Effector memory CD4-positive, alpha-beta T cell (primary cell): ENCODE measurements at regions not wholly inside any gene's neighbourhood (a gene's known extent, or its start where the extent isn't known, plus 50 kb on each side); places are given as distances from the start of the nearest gene placed in this dataset.

Source experiments
- DNase-seq, 3 donors: peaks; one replicate each; pipeline ENCODE4 v3.0.0-alpha.2; 2020
- H3K27ac ChIP-seq: 2 replicates; pipeline ENCODE4 v1.7.0; 2013; ENCODE audit warnings: mild to moderate bottlenecking, low read length, moderate library complexity; ENCODE audit not compliant: insufficient read depth, poor library complexity, severe bottlenecking
- H3K27me3 ChIP-seq: replicated peaks from 2 replicates; pipeline ENCODE4 v1.7.0; 2013; ENCODE audit warnings: mild to moderate bottlenecking, low read length; ENCODE audit not compliant: insufficient read depth, control insufficient read depth, poor library complexity, severe bottlenecking
- H3K36me3 ChIP-seq: 2 replicates; pipeline ENCODE4 v1.7.0; 2013; ENCODE audit warnings: mild to moderate bottlenecking, low read length, moderate library complexity; ENCODE audit not compliant: control insufficient read depth, insufficient read depth
- H3K4me1 ChIP-seq: 2 replicates; pipeline ENCODE4 v1.7.0; 2013; ENCODE audit warnings: low read length, mild to moderate bottlenecking; ENCODE audit not compliant: control insufficient read depth, insufficient read depth, poor library complexity, severe bottlenecking
- H3K4me3 ChIP-seq: 2 replicates; pipeline ENCODE4 v1.7.0; 2013; ENCODE audit warnings: low read length, low read depth, mild to moderate bottlenecking; ENCODE audit not compliant: insufficient read depth, poor library complexity, severe bottlenecking
- H3K9me3 ChIP-seq: 2 replicates; pipeline ENCODE4 v1.7.0; 2013; ENCODE audit warnings: mild to moderate bottlenecking, low read length, moderate library complexity; ENCODE audit not compliant: control insufficient read depth

- no peaks in the 10 kb centered on the region for H3K27me3 ChIP-seq
- H3K4me1 ChIP-seq, result no peaks in the 10 kb centered on the region
- no peak overlapping the region for H3K27ac ChIP-seq
- no peak for DNase-seq
- no peak overlapping the region for H3K4me3 ChIP-seq
- H3K36me3 ChIP-seq, result no peaks in the 10 kb centered on the region
- no peaks in the 10 kb centered on the region for H3K9me3 ChIP-seq
Measured at GRCh38 chr5:68762201-68762600, 331.6 kb upstream of the SLC30A5 start.

DNA sequence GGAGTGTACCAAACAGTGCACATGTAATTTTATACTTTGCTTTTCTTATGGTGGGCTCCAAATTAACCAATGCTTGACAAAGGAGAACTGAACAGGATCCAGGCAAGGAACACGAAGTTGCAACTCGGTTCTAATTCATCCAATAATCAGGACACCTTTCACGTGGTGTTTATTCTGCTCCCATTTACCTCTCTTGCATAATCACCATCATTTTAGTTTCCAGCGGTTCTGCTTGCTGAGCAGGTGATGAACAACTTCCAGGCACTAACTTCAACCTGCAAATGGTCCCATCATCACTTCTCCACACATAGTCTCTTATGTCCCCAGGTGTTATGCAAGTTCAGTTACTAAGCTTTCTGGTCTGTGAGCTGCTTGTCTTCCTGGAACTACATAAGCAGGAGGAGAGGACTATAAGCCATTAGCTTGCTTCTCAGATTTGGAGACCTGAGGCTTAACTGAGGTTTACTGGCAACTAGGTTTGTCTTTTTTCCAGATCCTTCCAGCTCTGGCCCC lies 326.8 kb upstream of the SLC30A5 start:
- H3K4me1 ChIP-seq, result no peaks in the 10 kb centered on the region
- no peaks in the 10 kb centered on the region for H3K27me3 ChIP-seq
- no peak overlapping the region for H3K4me3 ChIP-seq
- no peak overlapping the region for H3K27ac ChIP-seq
- H3K9me3 ChIP-seq, result no peaks in the 10 kb centered on the region
- H3K36me3 ChIP-seq, result no peaks in the 10 kb centered on the region
- DNase-seq, result no peak

DNA sequence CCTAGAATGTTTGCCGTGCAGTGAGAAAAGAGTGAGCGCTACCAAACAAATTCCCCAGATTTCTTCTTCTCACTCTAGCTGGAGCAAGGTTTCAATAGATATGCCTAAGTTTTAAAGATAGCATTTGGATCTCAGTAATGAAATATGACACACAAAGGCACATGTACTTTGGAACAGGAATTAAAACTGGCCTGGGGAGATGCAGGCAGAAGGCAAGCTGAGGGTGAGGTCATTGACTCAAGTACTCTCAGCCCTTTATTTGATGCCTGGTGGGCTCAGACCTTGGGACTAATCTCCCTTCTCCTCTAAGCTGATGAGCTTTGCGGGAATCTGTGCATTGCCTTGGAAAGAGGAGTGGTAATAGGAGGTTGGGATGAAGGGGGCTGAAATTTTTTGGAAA lies 323.3 kb upstream of the SLC30A5 start:
- Histone ChIP-seq H3K9me3 (no peaks in the 10 kb centered on the region), H3K4me1 (no peaks in the 10 kb centered on the region), H3K27me3 (no peaks in the 10 kb centered on the region), H3K36me3 (no peaks in the 10 kb centered on the region), H3K4me3 (no peak overlapping the region), H3K27ac (no peak overlapping the region)
- no peak for DNase-seq

DNA sequence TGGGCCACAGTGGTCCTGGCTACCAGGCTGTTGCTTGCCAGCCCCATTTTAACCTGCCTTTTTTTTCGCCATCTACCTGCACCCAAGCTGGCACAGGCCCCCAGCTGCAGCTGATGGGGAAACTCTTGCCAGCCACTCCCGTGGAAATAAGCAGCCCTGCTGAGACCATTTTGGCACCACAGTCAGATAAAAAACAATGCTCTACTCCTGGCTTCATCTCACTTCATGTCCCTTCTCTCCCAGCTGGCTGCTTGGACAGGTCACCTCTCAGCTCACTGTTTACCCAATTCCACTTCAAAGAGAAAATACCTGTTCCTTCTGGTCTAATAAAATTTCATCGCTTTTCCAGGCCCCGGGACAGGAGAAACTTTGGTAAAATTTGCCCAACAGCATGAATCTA lies 322.6 kb upstream of the SLC30A5 start:
- H3K27me3 ChIP-seq, result no peaks in the 10 kb centered on the region
- no peak for DNase-seq
- H3K27ac ChIP-seq, result no peak overlapping the region
- no peaks in the 10 kb centered on the region for H3K4me1 ChIP-seq
- H3K9me3 ChIP-seq, result no peaks in the 10 kb centered on the region
- H3K4me3 ChIP-seq, result no peak overlapping the region
- no peaks in the 10 kb centered on the region for H3K36me3 ChIP-seq

DNA sequence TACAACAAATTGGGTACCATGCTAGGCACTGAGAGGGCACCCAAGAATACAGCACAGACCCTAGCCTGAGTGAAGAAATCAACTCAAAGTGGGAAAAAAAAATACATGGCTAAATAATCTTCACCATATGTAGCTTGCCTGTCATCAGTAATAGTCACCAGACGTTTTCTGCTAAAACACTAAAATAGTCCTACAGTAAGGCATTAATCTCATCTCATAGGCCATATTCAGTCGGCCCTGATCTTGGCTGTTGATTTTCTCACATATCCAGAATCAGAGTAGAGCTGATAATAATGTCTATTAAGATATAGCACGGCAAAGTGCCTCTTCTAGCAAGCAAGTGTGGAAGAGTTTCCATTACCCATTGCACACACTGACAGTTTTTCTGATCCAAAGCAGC lies 322.1 kb upstream of the SLC30A5 start:
- Histone ChIP-seq H3K9me3 (no peaks in the 10 kb centered on the region), H3K36me3 (no peaks in the 10 kb centered on the region), H3K27me3 (no peaks in the 10 kb centered on the region), H3K4me3 (no peak overlapping the region), H3K27ac (no peak overlapping the region), H3K4me1 (no peaks in the 10 kb centered on the region)
- DNase-seq, result no peak

GRCh38 chr5:68776381-68776780 lies 317.4 kb upstream of the SLC30A5 start:
- Histone ChIP-seq H3K4me1 (no peaks in the 10 kb centered on the region), H3K9me3 (no peaks in the 10 kb centered on the region)
- no peak for DNase-seq

DNA sequence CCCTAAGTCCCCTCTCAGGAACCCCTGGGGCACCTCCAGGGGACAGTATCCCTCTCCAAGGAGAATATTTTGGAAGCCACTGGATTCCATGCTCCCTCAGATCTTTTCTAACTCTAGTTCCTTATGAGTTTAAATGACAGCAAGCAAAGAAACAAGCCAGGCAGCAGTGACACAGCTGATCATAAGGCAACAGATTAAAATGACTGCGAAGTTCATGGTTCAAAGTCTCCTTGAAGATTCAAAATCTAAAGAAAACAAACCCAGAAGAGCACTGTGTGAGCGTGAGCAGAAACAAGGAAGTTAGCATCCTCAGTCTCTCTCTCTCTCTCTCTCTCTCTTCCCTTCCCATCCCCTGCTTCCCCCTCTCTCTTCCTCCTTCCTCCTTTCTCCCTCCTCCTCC lies 316.7 kb upstream of the SLC30A5 start:
- DNase-seq, result no peak
- Histone ChIP-seq H3K4me3 (no peak overlapping the region), H3K9me3 (no peaks in the 10 kb centered on the region), H3K4me1 (no peaks in the 10 kb centered on the region), H3K27me3 (no peaks in the 10 kb centered on the region), H3K36me3 (no peaks in the 10 kb centered on the region), H3K27ac (no peak overlapping the region)

More at GRCh38 chr5:68776381-68776780, 317.4 kb upstream of the SLC30A5 start:
- Histone ChIP-seq H3K27me3 (no peaks in the 10 kb centered on the region), H3K27ac (no peak overlapping the region), H3K36me3 (no peaks in the 10 kb centered on the region), H3K4me3 (no peak overlapping the region)

DNA sequence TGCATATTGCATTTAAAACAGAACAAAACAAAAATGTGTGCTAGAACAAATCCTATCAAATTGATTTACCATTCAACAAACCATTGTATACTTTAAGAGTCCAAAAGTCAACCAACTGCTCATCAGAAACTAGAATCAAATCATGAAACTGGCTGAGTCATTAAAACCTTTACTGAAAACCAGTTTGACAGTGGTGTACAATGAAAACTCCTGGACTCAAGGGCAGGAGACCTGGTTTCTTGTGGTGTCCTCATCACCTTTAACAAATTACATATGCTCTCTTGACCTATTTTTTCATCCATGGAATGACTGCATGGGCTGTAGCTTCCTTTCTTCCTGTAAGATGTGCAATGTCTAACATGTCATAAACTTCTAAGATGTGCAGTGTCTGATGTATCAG lies 315.3 kb upstream of the SLC30A5 start:
- DNase-seq, result no peak
- H3K4me3 ChIP-seq, result no peak overlapping the region
- H3K27ac ChIP-seq, result no peak overlapping the region
- H3K9me3 ChIP-seq, result no peaks in the 10 kb centered on the region
- no peaks in the 10 kb centered on the region for H3K4me1 ChIP-seq
- H3K36me3 ChIP-seq, result no peaks in the 10 kb centered on the region
- no peaks in the 10 kb centered on the region for H3K27me3 ChIP-seq

DNA sequence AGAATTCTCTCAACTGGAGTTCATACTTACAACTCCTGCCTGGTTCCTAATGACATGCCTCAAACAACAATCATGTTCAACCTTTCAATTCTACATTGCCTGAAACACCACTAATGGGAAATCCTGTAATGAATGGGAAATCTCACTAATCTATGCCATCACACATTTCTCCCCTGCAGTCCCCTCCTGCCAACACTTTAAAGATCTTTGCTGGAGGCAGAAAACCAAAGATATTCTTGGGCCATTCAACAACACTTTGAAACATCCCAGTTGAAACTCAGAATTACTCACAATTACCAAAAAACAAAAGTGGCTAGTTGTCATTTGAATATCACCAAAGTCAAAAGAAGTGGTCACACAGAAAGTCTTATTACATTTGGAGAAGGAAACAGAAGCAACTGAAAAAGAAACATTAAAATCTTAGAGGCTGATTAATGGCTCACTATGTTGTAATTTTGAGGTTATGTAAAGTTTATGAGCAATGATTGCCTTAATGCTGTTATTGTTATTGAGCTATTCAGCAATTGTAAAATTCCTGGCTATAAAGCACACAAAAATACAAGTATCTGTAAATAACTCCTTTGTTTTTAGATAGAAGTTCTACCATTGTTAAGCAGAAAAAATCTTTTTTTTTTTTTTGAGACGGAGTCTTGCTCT lies 313.4 kb upstream of the SLC30A5 start:
- Histone ChIP-seq H3K36me3 (no peaks in the 10 kb centered on the region), H3K4me1 (no peaks in the 10 kb centered on the region), H3K4me3 (no peak overlapping the region), H3K9me3 (no peaks in the 10 kb centered on the region), H3K27me3 (no peaks in the 10 kb centered on the region), H3K27ac (no peak overlapping the region)
- no peak for DNase-seq

- no peaks in the 10 kb centered on the region for H3K9me3 ChIP-seq
- no peaks in the 10 kb centered on the region for H3K27me3 ChIP-seq
- no peak overlapping the region for H3K27ac ChIP-seq
- no peak overlapping the region for H3K4me3 ChIP-seq
- no peak for DNase-seq
- no peaks in the 10 kb centered on the region for H3K4me1 ChIP-seq
- no peaks in the 10 kb centered on the region for H3K36me3 ChIP-seq
Measured at GRCh38 chr5:68793074-68793473, 300.7 kb upstream of the SLC30A5 start.
